ENCODE measurements at regions not wholly inside any gene's neighbourhood (a gene's known extent, or its start where the extent isn't known, plus 50 kb on each side); places are given as distances from the start of the nearest gene placed in this dataset.

- ChIA-PET POLR2A (ENCODE audit: unreplicated experiment) (no interaction called here), CTCF (interaction anchor here (0.6 kb wide), 1 partner anchor 351 kb away, joined by 3 read pairs; no protein-coding TSS in a partner anchor)
- no peaks in the 10 kb centered on the region for H4K20me1 ChIP-seq (ENCODE audit: insufficient read depth)
- intact Hi-C loops (cut with micrococcal nuclease; ENCODE audit: unreplicated experiment): loop anchor here (10.0 kb wide), 1 partner anchor 781 kb away; no protein-coding TSS in a partner anchor
- BruUV-seq (replicated peaks): no TSS peak
- no peaks in the 10 kb centered on the region for H3K36me3 ChIP-seq (ENCODE audit: low read depth)
- H3K4me1 ChIP-seq (replicated peaks; ENCODE audit: insufficient read depth): no peaks in the 10 kb centered on the region
- no peak overlapping the region for H3K27ac ChIP-seq
- no peak overlapping the region for H3K4me2 ChIP-seq
- TF ChIP-seq EZH2 (IDR thresholded peaks at IDR 0.05; ENCODE audit: low read depth) (no peak), CTCF (conservative IDR thresholded peaks at IDR 0.05) (peak; percentile 69)
- no peaks in the 10 kb centered on the region for H3K27me3 ChIP-seq (ENCODE audit: insufficient read depth, low read depth)
- no peaks in the 10 kb centered on the region for H3F3A ChIP-seq (ENCODE audit: insufficient read depth, low read depth)
- H2AFZ ChIP-seq: no peak overlapping the region
- H3K9me2 ChIP-seq (ENCODE audit: insufficient read depth): no peaks in the 10 kb centered on the region
- DNase-seq: peak in 1 of 2 experiments; percentile 35
- no peak overlapping the region for H3K4me3 ChIP-seq
- H3K79me2 ChIP-seq (ENCODE audit: low read depth): no peaks in the 10 kb centered on the region
- no peaks in the 10 kb centered on the region for H3K9me3 ChIP-seq (ENCODE audit: insufficient read depth, low read depth)
These were observed 56.3 kb upstream of the MDFIC start for GRCh38 chr7:114865564-114865963.

Measured in PC-9 (cell line).